Osteocyte (in vitro differentiated cells): ENCODE measurements at regions not wholly inside any gene's neighbourhood (a gene's known extent, or its start where the extent isn't known, plus 50 kb on each side); places are given as distances from the start of the nearest gene placed in this dataset.
A peak's percentile ranks its signal among the peaks of the same experiment; 100 is the strongest.

Experiments
- DNase-seq: peaks from one replicate; pipeline ENCODE4 v3.0.0; 2021; ENCODE audit warnings: mixed read lengths; ENCODE audit not compliant: unreplicated experiment; ENCODE audit errors: extremely low spot score
- H3K27ac Mint-ChIP-seq: one replicate; pipeline ENCODE4 v1.8.0; 2021; ENCODE audit warnings: mild to moderate bottlenecking, mixed read lengths; ENCODE audit not compliant: unreplicated experiment
- H3K27me3 Mint-ChIP-seq: one replicate; pipeline ENCODE4 v1.8.0; 2021; ENCODE audit warnings: mixed read lengths; ENCODE audit not compliant: unreplicated experiment
- H3K36me3 Mint-ChIP-seq: one replicate; pipeline ENCODE4 v1.8.0; 2021; ENCODE audit warnings: mixed read lengths; ENCODE audit not compliant: unreplicated experiment
- H3K4me1 Mint-ChIP-seq: one replicate; pipeline ENCODE4 v1.8.0; 2021; ENCODE audit warnings: mixed read lengths; ENCODE audit not compliant: unreplicated experiment
- H3K4me3 Mint-ChIP-seq: one replicate; pipeline ENCODE4 v1.8.0; 2021; ENCODE audit warnings: mild to moderate bottlenecking, moderate library complexity, mixed read lengths; ENCODE audit not compliant: unreplicated experiment
- H3K9me3 Mint-ChIP-seq: one replicate; pipeline ENCODE4 v1.8.0; 2021; ENCODE audit warnings: mixed read lengths; ENCODE audit not compliant: unreplicated experiment
- TF ChIP-seq, protein P1 (sequence below): fragments of 200-600 bp; sonication (generic); IDR thresholded peaks from 2 replicates; pipeline ENCODE4 v1.5.0; 2021; ENCODE audit warnings: antibody characterized with exemption, mild to moderate bottlenecking, moderate library complexity

DNA sequence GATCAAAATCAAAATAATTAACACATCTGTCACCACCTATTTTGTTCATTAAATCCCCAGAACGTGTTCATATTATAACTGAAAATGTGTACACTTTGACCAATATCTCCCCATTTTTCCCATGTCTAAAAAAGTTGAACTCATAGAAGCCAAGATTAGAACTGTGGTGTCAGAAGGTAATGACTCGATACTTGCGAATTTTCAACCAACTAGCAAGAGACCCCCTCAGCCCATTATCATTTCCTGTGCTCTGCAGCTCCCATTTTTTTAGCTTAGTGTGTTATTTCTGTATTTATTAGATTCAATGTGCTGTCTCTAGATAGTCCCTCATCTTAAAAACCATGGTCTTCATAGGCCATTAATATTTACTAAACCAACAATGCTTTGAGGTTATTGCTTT lies 248.7 kb upstream of the PIK3C3 start:
- peaks cover 2% of the 10 kb centered on the region for H3K27me3 Mint-ChIP-seq
- H3K36me3 Mint-ChIP-seq = no peaks in the 10 kb centered on the region
- H3K27ac Mint-ChIP-seq = no peak overlapping the region
- H3K4me3 Mint-ChIP-seq = no peak overlapping the region
- H3K4me1 Mint-ChIP-seq = peaks cover 5% of the 10 kb centered on the region
- H3K9me3 Mint-ChIP-seq = no peaks in the 10 kb centered on the region
- DNase-seq = no peak
- TF ChIP-seq, protein P1, sequence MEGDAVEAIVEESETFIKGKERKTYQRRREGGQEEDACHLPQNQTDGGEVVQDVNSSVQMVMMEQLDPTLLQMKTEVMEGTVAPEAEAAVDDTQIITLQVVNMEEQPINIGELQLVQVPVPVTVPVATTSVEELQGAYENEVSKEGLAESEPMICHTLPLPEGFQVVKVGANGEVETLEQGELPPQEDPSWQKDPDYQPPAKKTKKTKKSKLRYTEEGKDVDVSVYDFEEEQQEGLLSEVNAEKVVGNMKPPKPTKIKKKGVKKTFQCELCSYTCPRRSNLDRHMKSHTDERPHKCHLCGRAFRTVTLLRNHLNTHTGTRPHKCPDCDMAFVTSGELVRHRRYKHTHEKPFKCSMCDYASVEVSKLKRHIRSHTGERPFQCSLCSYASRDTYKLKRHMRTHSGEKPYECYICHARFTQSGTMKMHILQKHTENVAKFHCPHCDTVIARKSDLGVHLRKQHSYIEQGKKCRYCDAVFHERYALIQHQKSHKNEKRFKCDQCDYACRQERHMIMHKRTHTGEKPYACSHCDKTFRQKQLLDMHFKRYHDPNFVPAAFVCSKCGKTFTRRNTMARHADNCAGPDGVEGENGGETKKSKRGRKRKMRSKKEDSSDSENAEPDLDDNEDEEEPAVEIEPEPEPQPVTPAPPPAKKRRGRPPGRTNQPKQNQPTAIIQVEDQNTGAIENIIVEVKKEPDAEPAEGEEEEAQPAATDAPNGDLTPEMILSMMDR = no peak

DNA sequence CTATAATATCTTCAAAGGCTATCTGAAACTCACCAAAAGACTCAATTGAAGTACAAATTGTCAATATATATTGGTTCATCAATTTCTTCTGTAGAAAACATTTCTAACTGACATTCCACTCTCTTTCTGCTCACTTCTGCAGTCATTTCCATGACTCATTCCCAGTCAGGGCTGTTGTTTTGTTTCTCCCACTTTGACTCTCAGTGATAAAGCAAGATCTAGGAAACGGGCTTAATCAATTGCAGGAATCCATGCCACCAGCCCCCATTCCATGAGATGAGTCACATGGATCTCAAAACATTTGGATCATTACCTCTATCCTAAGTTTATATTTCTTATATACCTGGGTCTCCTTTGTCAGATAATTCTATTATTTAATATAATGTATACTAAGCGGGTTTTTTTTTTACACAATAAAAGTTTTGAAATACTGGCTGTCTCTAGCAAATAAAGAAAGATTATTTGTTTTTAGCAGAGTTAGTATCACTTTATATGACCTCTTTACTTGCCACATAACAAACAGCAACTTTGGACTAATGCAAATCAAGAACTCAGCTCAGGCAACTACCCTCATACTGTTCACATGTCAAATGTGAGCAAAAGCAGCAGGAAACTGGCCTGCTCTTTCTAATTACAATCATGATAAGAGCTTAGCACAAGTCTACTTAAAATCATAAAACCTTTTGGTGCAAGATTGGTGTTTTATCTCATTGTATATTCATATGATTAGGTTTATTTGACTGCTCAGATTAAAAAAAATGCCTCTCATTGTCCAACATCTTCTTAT lies 251.1 kb upstream of the PIK3C3 start:
- no peak overlapping the region for H3K27ac Mint-ChIP-seq
- H3K9me3 Mint-ChIP-seq = no peaks in the 10 kb centered on the region
- no peaks in the 10 kb centered on the region for H3K36me3 Mint-ChIP-seq
- H3K27me3 Mint-ChIP-seq = peaks cover 3% of the 10 kb centered on the region
- TF ChIP-seq, protein P1 = no peak
- DNase-seq = no peak
- peaks cover 5% of the 10 kb centered on the region for H3K4me1 Mint-ChIP-seq
- H3K4me3 Mint-ChIP-seq = no peak overlapping the region

DNA sequence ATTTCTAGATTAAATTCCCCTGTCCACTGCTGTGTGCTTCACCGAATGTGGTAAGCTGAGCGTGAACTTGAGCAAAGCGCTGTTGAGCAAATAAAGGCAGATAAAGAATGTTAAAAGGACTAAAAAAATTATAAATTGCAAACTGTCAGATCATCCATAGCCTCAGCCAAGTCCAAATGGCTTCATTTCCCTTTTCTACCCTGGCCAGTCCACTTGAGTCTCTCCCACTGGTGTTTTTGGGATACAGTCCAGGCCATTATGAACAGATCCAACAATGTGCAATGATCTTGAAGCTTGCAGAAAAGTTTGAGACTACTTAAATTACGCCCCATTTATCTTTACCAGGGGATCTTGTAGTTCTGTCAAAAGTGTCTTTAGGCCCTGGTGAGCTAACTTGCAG lies 254.6 kb upstream of the PIK3C3 start:
- Mint-ChIP-seq H3K27me3 (peaks cover 3% of the 10 kb centered on the region), H3K9me3 (no peaks in the 10 kb centered on the region), H3K4me1 (peaks cover 13% of the 10 kb centered on the region), H3K27ac (no peak overlapping the region), H3K36me3 (no peaks in the 10 kb centered on the region), H3K4me3 (no peak overlapping the region)
- DNase-seq = no peak
- TF ChIP-seq, protein P1 = no peak

DNA sequence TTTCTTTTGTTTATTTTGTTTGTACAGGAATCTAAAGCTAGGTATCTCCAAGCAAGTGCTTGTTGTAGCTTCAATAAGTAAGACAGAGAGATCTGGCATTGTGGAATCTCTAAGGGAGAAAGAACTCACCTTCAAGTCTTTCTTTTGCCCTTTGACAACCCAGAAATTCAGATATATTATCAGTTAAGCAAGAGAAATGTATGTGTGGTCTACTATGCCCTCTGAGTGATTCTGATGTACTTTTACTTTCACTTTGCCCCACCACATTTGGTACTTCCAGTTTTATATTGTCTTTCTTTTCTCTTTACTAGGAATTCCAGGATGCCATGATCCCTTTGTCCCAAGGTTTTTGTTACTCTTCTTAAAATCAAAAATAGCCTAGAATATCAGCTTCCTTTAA lies 259.6 kb upstream of the PIK3C3 start:
- Mint-ChIP-seq H3K27ac (peak overlapping the region; percentile 33), H3K27me3 (peaks cover 6% of the 10 kb centered on the region), H3K4me1 (peaks cover 29% of the 10 kb centered on the region), H3K36me3 (no peaks in the 10 kb centered on the region), H3K4me3 (peak overlapping the region; percentile 9), H3K9me3 (peaks cover 5% of the 10 kb centered on the region)
- no peak for DNase-seq
- TF ChIP-seq, protein P1 = no peak

DNA sequence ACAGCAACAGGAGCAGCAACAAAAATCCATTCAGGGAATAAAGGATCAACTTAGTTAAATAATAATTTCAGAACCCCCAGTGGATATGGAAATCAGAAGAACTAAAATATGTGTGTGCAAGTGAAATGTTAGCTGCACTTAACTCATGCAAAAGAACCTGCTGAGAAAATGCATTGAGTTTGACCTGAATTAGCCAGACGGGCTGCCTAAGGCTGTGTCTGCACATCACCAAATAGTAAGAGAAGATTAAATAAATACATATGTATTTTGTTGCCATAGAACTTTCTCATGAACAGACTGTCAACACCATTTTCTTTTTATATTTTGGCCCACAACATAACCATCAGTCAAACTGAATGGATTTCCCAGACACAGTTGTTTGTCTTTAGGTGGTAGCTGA lies 262.0 kb upstream of the PIK3C3 start:
- peak overlapping the region; percentile 59 for H3K27ac Mint-ChIP-seq
- peaks cover 3% of the 10 kb centered on the region for H3K27me3 Mint-ChIP-seq
- H3K4me1 Mint-ChIP-seq = peaks cover 29% of the 10 kb centered on the region
- H3K9me3 Mint-ChIP-seq = peaks cover 5% of the 10 kb centered on the region
- TF ChIP-seq, protein P1 = no peak
- no peak for DNase-seq
- H3K36me3 Mint-ChIP-seq = no peaks in the 10 kb centered on the region
- no peak overlapping the region for H3K4me3 Mint-ChIP-seq
